Fibroblast of villous mesenchyme (primary cell): ENCODE measurements at regions not wholly inside any gene's neighbourhood (a gene's known extent, or its start where the extent isn't known, plus 50 kb on each side); places are given as distances from the start of the nearest gene placed in this dataset.

Experiments
- DNase-seq: peaks from one replicate; pipeline ENCODE4 v3.0.0-alpha.2; 2010; ENCODE audit warnings: low read depth
- H3K4me3 ChIP-seq: 2 replicates; pipeline ENCODE4 v1.5.1; 2011; ENCODE audit warnings: low read depth, mild to moderate bottlenecking, low read length
- CTCF ChIP-seq: IDR thresholded peaks from 2 replicates; pipeline ENCODE4 v1.5.1; 2012; ENCODE audit warnings: low read depth, mild to moderate bottlenecking, low read length; ENCODE audit not compliant: insufficient read depth

DNA sequence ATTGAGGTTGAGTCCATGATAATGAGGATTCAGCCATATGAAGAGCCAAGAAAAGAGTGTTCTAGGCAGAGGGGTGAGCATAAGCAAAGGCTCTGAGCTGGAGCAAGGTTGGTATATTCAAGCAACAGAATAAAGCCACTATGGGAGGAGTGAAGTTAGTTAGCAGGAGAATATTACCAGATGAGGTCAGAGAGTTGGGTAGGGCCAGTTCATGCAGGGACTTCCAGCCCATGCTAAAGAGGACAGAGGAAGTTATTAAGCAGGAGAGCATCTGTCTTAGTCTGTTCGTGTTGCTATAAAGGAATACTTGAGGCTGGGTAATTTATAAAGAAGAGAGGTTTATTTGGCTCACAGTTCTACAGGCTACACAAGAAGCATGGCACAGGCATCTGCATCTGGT is 57.1 kb upstream of the ATG10 start:
- no peak for TF ChIP-seq CTCF
- no peak for DNase-seq
- no peak overlapping the region for H3K4me3 ChIP-seq

DNA sequence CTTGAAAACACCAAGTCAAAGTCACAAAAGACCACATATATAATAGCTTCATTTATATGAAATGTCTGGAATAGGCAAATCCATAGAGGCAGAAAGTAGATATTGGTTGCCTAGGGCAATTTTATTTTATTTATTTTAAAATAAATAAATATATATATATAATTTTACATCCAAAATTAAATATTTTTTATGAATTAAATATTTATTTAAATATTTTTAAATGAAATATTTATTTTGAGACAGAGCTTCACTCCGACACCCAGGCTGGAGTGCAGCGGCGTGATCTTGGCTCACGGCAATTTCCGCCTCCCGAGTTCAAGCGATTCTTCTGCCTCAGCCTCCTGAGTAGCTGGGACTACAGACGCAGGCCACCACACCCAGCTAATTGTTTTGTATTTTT is 58.9 kb upstream of the ATG10 start:
- no peak overlapping the region for H3K4me3 ChIP-seq

DNA sequence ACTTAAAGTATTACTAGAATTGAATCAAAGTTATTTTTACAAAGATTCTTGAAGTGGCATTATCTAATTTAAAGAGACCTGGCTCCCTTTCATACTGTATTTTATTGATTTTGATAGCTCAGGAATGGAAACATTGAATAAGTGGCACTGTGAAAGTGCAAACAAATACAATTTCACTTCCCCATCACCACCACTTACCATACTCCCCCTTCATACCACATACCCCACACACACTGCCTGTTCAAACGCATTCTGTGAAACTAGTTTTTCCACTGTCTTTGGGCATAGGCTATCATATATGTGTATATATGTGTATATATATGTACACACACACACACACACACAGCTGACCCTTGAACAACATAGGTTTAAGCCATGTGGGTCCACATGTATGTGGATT is 62.1 kb upstream of the ATG10 start:
- TF ChIP-seq CTCF, result no peak
- no peak for DNase-seq

More for the DNA sequence above, 58.9 kb upstream of the ATG10 start:
- no peak for DNase-seq
- no peak for TF ChIP-seq CTCF

GRCh38 chr5:81908771-81909170 is 63.1 kb upstream of the ATG10 start:
- TF ChIP-seq CTCF, result no peak
- no peak for DNase-seq
- no peak overlapping the region for H3K4me3 ChIP-seq

More for the DNA sequence above, 62.1 kb upstream of the ATG10 start:
- no peak overlapping the region for H3K4me3 ChIP-seq

DNA sequence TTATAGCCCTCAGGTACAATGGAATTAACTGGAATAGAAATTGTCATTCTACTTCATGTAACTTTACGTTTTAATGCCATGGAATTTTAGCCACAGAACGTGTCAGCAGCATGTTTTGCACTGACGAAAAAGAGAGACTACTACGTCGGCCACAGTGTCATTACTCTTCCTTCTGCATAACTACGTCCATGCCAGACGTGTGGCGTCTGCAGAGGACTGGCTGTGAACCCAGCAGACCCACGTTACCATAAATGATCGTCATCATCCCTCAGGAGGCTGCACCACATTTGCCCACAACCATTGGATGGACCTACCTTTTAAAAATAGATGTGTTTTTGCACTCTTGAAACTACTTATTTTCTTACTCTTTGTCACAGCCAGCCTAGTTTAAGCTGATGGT is 63.8 kb upstream of the ATG10 start:
- no peak overlapping the region for H3K4me3 ChIP-seq
- TF ChIP-seq CTCF, result no peak
- no peak for DNase-seq

DNA sequence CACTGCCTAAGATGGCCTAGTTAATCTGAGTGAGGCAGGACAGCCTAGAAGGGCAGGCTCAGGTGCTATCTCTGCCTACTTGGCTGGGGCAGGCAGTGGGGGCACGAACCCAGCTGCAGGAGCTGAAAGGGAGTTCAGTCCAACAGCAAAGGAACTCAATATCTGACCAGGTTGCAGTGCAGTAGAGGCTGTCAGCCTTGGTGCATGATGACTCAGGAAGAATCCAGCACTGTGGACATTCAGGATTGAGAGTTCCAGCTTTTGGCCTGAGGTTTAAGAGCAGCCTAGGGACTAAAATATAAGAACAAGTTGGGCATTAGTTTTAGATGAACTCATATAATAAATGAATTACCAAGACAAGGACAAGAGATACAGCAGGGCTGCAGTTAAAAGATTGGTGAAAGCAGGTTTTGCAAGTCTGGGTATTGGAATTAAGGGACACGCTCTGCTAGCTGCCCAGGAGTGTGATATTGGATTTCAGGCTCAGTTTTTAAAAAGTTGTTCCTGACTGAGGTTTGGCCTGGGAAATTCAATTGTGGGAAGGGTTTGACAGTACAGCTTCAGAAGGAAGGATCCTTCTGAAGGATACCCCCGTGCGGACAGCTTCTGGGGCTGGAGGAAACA is 64.7 kb upstream of the ATG10 start:
- no peak for TF ChIP-seq CTCF
- DNase-seq, result no peak
- no peak overlapping the region for H3K4me3 ChIP-seq

DNA sequence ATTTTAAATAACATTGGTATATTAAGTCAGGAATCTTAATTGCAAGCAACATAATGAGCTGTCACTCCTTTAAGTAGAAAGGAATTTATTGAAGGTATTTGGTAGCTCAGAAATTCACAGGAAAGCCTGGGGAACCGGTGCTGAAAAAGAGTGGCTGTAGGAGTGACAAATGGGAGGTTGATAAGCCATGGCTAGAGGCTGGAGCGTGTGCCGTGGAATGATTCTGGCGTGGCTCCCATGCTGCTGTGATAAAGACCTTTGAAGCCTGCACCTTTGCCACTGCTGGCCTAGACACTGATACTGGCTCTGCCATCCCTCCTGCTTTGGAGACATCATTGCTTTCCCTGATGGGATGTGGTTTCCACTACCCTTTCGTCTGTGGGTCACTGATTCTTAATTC is 65.7 kb upstream of the ATG10 start:
- TF ChIP-seq CTCF, result no peak
- DNase-seq, result no peak
- H3K4me3 ChIP-seq, result no peak overlapping the region
